Tongue (tissue), 1 donor: ENCODE measurements at regions not wholly inside any gene's neighbourhood (a gene's known extent, or its start where the extent isn't known, plus 50 kb on each side); places are given as distances from the start of the nearest gene placed in this dataset.
"Not testable (repeated sequence)": the region's sequence is repeated elsewhere in the genome, so short reads cannot be mapped to it uniquely, and the experiment has no call there.

ENCODE experiments used
- DNase-seq: peaks from one replicate; pipeline ENCODE4 v3.0.0-alpha.2; 2015

- DNase-seq: not testable (repeated sequence)
These were observed 676.6 kb upstream of the AMELY start for GRCh38 chrY:7588176-7588575.

GRCh38 chrY:7562541-7562940, 651.0 kb upstream of the AMELY start:
- DNase-seq: no peak

- no peak for DNase-seq
These were observed 646.1 kb upstream of the AMELY start for GRCh38 chrY:7557675-7558074.

GRCh38 chrY:7555006-7555405, 643.5 kb upstream of the AMELY start:
- peak; percentile 78 for DNase-seq

GRCh38 chrY:7545060-7545459, 633.5 kb upstream of the AMELY start:
- no peak for DNase-seq

GRCh38 chrY:7544172-7544770, 632.7 kb upstream of the AMELY start:
- DNase-seq: peak; percentile 39

GRCh38 chrY:7543506-7543905, 632.0 kb upstream of the AMELY start:
- no peak for DNase-seq

GRCh38 chrY:7542256-7542858, 630.8 kb upstream of the AMELY start:
- no peak for DNase-seq

GRCh38 chrY:7529396-7529795, 617.8 kb upstream of the AMELY start:
- no peak for DNase-seq

- DNase-seq: peak; percentile 6
These were observed 616.0 kb upstream of the AMELY start for GRCh38 chrY:7527568-7527967.

- no peak for DNase-seq
These were observed 606.8 kb upstream of the AMELY start for GRCh38 chrY:7518387-7518786.

- DNase-seq: no peak
These were observed 604.7 kb upstream of the AMELY start for GRCh38 chrY:7516268-7516667.

- DNase-seq: no peak
These were observed 604.3 kb upstream of the AMELY start for GRCh38 chrY:7515812-7516211.

- DNase-seq: no peak
These were observed 591.3 kb upstream of the AMELY start for GRCh38 chrY:7502896-7503295.

- DNase-seq: no peak
These were observed 589.7 kb upstream of the AMELY start for GRCh38 chrY:7501236-7501635.

GRCh38 chrY:7496001-7496400, 584.4 kb upstream of the AMELY start:
- DNase-seq: no peak

GRCh38 chrY:7484455-7485285, 573.1 kb upstream of the AMELY start:
- peak; percentile 47 for DNase-seq

GRCh38 chrY:7471976-7472375, 560.4 kb upstream of the AMELY start:
- no peak for DNase-seq

- no peak for DNase-seq
These were observed 558.5 kb upstream of the AMELY start for GRCh38 chrY:7470037-7470436.

GRCh38 chrY:7468951-7469745, 557.6 kb upstream of the AMELY start:
- DNase-seq: no peak

GRCh38 chrY:7467796-7468520, 556.4 kb upstream of the AMELY start:
- no peak for DNase-seq

- no peak for DNase-seq
These were observed 553.7 kb upstream of the AMELY start for GRCh38 chrY:7465185-7465621.
